ENCODE measurements at regions not wholly inside any gene's neighbourhood (a gene's known extent, or its start where the extent isn't known, plus 50 kb on each side); places are given as distances from the start of the nearest gene placed in this dataset.

DNA sequence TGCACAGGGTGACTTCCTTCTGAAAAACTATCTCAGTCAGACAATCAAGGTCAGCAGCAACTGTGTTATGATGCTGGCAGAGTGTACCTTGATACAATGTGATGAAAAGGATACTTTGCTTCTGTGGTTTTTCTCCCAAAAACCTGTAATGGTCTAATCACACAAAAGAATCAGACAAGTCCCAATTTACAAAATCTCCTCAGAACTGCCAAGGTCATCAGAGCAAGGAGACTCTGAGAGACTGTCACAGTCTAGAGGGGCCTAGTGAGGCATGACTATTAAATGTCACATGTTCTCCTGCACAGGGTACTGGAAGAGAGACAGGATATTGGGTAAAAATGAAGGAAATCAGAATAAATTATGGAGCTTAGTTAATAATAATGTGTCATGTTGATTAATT lies 185.4 kb downstream of the ST6GAL2 start:
- H3K4me3 ChIP-seq (ENCODE audit: control insufficient read depth, low read depth, low read length): no peak overlapping the region
- TF ChIP-seq, protein P1, sequence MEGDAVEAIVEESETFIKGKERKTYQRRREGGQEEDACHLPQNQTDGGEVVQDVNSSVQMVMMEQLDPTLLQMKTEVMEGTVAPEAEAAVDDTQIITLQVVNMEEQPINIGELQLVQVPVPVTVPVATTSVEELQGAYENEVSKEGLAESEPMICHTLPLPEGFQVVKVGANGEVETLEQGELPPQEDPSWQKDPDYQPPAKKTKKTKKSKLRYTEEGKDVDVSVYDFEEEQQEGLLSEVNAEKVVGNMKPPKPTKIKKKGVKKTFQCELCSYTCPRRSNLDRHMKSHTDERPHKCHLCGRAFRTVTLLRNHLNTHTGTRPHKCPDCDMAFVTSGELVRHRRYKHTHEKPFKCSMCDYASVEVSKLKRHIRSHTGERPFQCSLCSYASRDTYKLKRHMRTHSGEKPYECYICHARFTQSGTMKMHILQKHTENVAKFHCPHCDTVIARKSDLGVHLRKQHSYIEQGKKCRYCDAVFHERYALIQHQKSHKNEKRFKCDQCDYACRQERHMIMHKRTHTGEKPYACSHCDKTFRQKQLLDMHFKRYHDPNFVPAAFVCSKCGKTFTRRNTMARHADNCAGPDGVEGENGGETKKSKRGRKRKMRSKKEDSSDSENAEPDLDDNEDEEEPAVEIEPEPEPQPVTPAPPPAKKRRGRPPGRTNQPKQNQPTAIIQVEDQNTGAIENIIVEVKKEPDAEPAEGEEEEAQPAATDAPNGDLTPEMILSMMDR (IDR thresholded peaks at IDR 0.05; ENCODE audit: control insufficient read depth, insufficient read depth, low read depth, low read length, missing control alignments): no peak
- no peak for DNase-seq (ENCODE audit: low read depth)

DNA sequence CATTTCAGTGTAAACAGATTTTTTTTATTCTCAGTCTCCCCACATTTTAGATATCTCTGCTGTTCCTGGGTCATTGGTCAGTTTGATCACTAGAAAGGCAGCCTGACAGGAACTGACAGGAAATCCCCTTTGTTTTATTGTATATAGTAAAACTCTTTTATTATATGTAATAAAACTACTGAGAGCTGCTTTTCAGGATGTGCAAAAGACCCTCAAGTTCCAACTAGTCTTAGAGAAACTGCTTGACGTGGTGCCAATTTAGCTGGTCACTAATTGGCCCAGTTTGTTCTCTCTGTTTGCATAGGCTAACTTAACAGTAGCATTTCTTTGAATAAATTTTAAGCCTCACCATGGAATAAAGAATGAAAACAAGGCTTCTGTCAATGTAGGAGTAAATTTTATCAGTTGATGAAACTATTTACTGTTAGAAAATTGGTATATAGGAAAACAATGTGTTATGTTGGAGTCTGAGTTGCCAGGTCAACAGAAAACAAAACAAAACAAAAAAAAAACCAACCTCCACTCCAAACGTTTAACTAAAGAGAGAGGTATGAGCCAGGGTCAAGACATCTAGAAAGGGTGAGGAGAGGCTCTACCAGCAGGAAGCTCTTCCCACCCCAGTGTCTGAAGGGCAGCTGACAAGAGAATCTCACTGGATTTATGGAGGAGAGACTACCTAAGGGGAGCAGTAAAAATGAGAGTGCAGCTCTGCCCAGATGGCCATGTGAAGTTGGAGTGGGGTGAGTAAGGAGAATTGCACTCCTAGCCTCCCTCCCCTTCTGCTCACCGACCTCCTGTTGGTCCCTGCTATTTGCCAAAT lies 184.6 kb downstream of the ST6GAL2 start:
- TF ChIP-seq, protein P1 (IDR thresholded peaks at IDR 0.05; ENCODE audit: control insufficient read depth, insufficient read depth, low read depth, low read length, missing control alignments): no peak
- H3K4me3 ChIP-seq (ENCODE audit: control insufficient read depth, low read depth, low read length): no peak overlapping the region
- DNase-seq (ENCODE audit: low read depth): no peak

DNA sequence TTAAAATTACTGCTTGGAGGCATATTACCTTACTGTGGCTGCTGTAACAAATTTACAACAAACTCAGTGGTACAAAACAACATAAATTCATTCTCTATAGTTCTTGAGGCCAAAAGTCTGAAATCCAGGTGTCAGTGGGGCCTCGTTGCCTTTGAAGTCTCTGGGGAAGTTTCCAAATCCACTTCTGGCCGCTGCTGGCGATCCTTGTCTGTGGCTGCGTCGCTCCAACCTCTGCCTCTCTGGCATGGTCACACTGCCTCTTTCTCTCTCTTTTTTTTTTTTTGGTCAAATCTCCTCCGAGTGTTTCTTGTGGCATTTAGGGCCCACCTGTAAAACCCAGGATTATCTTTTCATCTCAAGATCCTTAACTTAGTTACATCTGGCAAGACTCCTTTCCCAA lies 182.8 kb downstream of the ST6GAL2 start:
- TF ChIP-seq, protein P1 (IDR thresholded peaks at IDR 0.05; ENCODE audit: control insufficient read depth, insufficient read depth, low read depth, low read length, missing control alignments): no peak
- no peak overlapping the region for H3K4me3 ChIP-seq (ENCODE audit: control insufficient read depth, low read depth, low read length)
- DNase-seq (ENCODE audit: low read depth): no peak

DNA sequence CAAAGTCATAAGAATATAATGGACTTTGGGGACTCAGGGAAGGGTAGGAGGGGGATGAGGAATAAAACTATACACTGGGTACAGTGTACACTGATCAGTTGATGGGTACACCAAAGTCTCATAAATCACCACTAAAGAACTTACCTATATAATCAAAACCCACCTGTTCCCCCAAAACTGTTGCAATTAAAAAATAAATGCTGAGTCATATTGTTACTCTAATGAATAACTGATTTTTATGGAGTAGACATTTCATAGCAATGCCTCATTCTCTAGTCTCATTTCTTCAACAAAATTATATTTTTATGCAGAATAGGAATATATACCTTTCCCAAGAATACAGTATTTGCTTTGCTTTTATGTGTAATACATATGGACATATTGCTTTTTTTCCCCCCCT lies 181.2 kb downstream of the ST6GAL2 start:
- TF ChIP-seq, protein P1 (IDR thresholded peaks at IDR 0.05; ENCODE audit: control insufficient read depth, insufficient read depth, low read depth, low read length, missing control alignments): no peak
- no peak for DNase-seq (ENCODE audit: low read depth)
- no peak overlapping the region for H3K4me3 ChIP-seq (ENCODE audit: control insufficient read depth, low read depth, low read length)

DNA sequence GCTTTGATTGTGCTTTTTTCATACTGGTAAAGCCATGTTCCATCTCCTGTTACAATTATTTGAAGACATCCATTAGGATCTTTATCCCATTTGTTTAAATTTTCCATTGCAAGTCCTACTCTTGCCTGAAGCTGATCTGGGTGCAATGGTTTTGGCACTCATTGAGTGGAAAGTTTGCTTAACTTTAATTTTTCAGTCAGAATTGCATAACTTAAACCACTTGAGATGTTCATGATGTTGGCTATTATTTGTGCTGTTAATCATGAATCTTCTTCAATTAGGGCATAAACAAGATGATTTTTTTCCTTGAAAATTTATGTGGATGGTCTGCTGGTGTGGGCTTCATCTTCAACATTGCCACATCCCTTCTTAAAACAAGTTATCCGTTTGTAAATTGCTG lies 180.1 kb downstream of the ST6GAL2 start:
- TF ChIP-seq, protein P1 (IDR thresholded peaks at IDR 0.05; ENCODE audit: control insufficient read depth, insufficient read depth, low read depth, low read length, missing control alignments): no peak
- H3K4me3 ChIP-seq (ENCODE audit: control insufficient read depth, low read depth, low read length): no peak overlapping the region
- no peak for DNase-seq (ENCODE audit: low read depth)

DNA sequence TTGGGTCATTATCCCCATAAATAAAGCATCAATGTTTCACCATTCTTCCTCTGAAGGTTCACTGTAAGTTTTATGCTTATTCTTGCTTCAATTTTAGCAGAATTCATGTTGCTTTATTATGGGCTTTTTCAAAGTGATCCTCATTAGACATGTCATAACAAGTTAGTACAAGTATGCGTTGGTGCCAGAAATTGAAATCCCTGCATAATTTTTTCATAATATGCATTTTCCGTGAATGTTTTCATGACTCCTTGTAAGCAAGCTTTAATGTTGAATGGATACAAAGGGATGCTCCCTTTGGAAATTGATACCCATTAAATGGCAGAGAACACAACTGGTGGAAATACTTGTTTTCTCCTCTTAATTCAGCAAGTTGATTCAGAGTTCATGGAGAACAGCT lies 179.7 kb downstream of the ST6GAL2 start:
- TF ChIP-seq, protein P1 (IDR thresholded peaks at IDR 0.05; ENCODE audit: control insufficient read depth, insufficient read depth, low read depth, low read length, missing control alignments): no peak
- DNase-seq (ENCODE audit: low read depth): no peak
- no peak overlapping the region for H3K4me3 ChIP-seq (ENCODE audit: control insufficient read depth, low read depth, low read length)
